Smooth muscle cell (in vitro differentiated cells): ENCODE measurements at regions not wholly inside any gene's neighbourhood (a gene's known extent, or its start where the extent isn't known, plus 50 kb on each side); places are given as distances from the start of the nearest gene placed in this dataset.
"Not testable (repeated sequence)": the region's sequence is repeated elsewhere in the genome, so short reads cannot be mapped to it uniquely, and the experiment has no call there.

Experiments used
- DNase-seq: peaks from one replicate; lab custom pipeline; 2025; ENCODE audit not compliant: unreplicated experiment; lab: John Stamatoyannopoulos, UW
- H2AFZ ChIP-seq: fragments of 200-600 bp; sonication (generic); 2 replicates; pipeline ENCODE4 v1.6.0; 2016; ENCODE audit warnings: antibody characterized with exemption, low read depth, mild to moderate bottlenecking
- H3F3A ChIP-seq: fragments of 200-600 bp; sonication (generic); 2 replicates; pipeline ENCODE4 v1.6.0; 2017; ENCODE audit warnings: antibody characterized with exemption, low read depth
- H3K27ac ChIP-seq: fragments of 200-600 bp; sonication (generic); 2 replicates; pipeline ENCODE4 v1.5.1; 2016; ENCODE audit warnings: low read depth, mild to moderate bottlenecking
- H3K27me3 ChIP-seq: fragments of 200-600 bp; sonication (generic); 2 replicates; pipeline ENCODE4 v1.6.1; 2016; ENCODE audit warnings: low read depth, mild to moderate bottlenecking
- H3K36me3 ChIP-seq: fragments of 200-600 bp; sonication (generic); 2 replicates; pipeline ENCODE4 v1.5.1; 2016; ENCODE audit warnings: low read depth
- H3K4me1 ChIP-seq: fragments of 200-600 bp; sonication (generic); 2 replicates; pipeline ENCODE4 v1.5.1; 2016; ENCODE audit warnings: low read depth
- H3K4me2 ChIP-seq: fragments of 200-600 bp; sonication (generic); 2 replicates; pipeline ENCODE4 v1.6.0; 2016; ENCODE audit warnings: mild to moderate bottlenecking
- H3K4me3 ChIP-seq: fragments of 200-600 bp; sonication (generic); 2 replicates; pipeline ENCODE4 v1.5.1; 2016; ENCODE audit warnings: mild to moderate bottlenecking
- H3K79me2 ChIP-seq: fragments of 200-600 bp; sonication (generic); 2 replicates; pipeline ENCODE4 v1.6.0; 2016; ENCODE audit warnings: low read depth, mild to moderate bottlenecking
- H3K9ac ChIP-seq: fragments of 200-600 bp; sonication (generic); 2 replicates; pipeline ENCODE4 v1.6.0; 2016; ENCODE audit warnings: low read depth
- H3K9me3 ChIP-seq: fragments of 200-600 bp; sonication (generic); replicated peaks from 2 replicates; pipeline ENCODE4 v1.5.1; 2016; ENCODE audit warnings: low read depth
- H4K20me1 ChIP-seq: fragments of 200-600 bp; sonication (generic); 2 replicates; pipeline ENCODE4 v1.6.0; 2016; ENCODE audit warnings: low read depth
- WGBS: methylation state at CpG from one replicate; pipeline ENCODE4 v1.1.7; 2016; ENCODE audit warnings: low lambda C conversion rate; 5-methylcytosine and 5-hydroxymethylcytosine counted together
- TF ChIP-seq, protein P1 (sequence below): fragments of 200-600 bp; sonication (generic); IDR thresholded peaks from 2 replicates; pipeline ENCODE4 v1.5.1; 2017; ENCODE audit warnings: borderline replicate concordance, mild to moderate bottlenecking, antibody characterized with exemption; ENCODE audit not compliant: insufficient read depth, poor library complexity, severe bottlenecking

DNA sequence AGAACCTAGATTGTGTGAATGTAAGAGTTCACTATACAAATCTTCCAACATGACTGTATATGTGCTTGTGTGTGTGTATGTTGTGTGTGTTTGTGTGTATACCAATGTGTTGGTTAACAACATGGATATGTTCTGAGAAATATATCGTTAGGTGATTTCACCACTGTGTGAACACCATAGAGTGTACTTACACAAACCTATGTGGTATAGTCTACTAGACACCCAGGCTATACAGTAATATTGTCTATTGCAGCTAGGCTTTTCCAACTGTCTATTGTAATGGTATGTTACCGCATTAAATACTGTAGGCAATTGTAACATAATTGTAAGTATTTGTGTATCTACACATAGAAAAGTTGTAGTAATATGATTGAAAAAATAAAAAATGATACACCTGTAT is 959.2 kb upstream of the SEMA6A start:
- no peak for DNase-seq
- Histone ChIP-seq H3K4me3 (no peak overlapping the region), H3K4me1 (no peaks in the 10 kb centered on the region), H3K27ac (no peak overlapping the region), H3K9ac (no peak overlapping the region), H3K9me3 (no peaks in the 10 kb centered on the region), H3K4me2 (no peak overlapping the region), H2AFZ (no peak overlapping the region), H3K27me3 (no peaks in the 10 kb centered on the region), H3F3A (no peaks in the 10 kb centered on the region), H3K79me2 (no peaks in the 10 kb centered on the region), H3K36me3 (no peaks in the 10 kb centered on the region), H4K20me1 (no peaks in the 10 kb centered on the region)
- 95% methylated on average over 2 of the region's 2 CpGs for WGBS
- TF ChIP-seq, protein P1, sequence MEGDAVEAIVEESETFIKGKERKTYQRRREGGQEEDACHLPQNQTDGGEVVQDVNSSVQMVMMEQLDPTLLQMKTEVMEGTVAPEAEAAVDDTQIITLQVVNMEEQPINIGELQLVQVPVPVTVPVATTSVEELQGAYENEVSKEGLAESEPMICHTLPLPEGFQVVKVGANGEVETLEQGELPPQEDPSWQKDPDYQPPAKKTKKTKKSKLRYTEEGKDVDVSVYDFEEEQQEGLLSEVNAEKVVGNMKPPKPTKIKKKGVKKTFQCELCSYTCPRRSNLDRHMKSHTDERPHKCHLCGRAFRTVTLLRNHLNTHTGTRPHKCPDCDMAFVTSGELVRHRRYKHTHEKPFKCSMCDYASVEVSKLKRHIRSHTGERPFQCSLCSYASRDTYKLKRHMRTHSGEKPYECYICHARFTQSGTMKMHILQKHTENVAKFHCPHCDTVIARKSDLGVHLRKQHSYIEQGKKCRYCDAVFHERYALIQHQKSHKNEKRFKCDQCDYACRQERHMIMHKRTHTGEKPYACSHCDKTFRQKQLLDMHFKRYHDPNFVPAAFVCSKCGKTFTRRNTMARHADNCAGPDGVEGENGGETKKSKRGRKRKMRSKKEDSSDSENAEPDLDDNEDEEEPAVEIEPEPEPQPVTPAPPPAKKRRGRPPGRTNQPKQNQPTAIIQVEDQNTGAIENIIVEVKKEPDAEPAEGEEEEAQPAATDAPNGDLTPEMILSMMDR = no peak

DNA sequence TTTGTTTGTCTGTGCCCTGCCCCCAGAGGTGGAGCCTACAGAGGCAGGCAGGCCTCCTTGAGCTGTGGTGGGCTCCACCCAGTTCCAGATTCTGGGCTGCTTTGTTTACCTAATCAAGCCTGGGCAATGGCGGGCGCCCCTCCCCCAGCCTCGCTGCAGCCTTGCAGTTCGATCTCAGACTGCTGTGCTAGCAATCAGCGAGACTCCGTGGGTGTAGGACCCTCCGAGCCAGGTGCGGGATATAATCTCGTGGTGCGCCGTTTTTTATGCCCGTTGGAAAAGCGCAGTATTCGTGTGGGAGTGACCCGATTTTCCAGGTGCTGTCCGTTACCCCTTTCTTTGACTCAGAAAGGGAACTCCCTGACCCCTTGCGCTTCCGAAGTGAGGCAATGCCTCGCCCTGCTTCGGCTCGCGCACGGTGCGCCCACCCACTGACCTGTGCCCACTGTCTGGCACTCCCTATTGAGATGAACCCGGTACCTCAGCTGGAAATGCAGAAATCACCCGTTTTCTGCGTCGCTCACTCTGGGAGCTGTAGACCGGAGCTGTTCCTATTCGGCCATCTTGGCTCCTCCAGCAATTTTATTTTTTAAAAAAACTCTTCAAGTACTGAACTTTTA is 958.5 kb upstream of the SEMA6A start:
- not testable (repeated sequence) for H3K9me3 ChIP-seq, H3K27me3 ChIP-seq, H3K79me2 ChIP-seq, H3K4me2 ChIP-seq, DNase-seq, H4K20me1 ChIP-seq, H3F3A ChIP-seq, H3K27ac ChIP-seq, H3K36me3 ChIP-seq, H3K4me1 ChIP-seq, H2AFZ ChIP-seq, H3K9ac ChIP-seq, H3K4me3 ChIP-seq
- 93% methylated on average over 30 of the region's 30 CpGs for WGBS

DNA sequence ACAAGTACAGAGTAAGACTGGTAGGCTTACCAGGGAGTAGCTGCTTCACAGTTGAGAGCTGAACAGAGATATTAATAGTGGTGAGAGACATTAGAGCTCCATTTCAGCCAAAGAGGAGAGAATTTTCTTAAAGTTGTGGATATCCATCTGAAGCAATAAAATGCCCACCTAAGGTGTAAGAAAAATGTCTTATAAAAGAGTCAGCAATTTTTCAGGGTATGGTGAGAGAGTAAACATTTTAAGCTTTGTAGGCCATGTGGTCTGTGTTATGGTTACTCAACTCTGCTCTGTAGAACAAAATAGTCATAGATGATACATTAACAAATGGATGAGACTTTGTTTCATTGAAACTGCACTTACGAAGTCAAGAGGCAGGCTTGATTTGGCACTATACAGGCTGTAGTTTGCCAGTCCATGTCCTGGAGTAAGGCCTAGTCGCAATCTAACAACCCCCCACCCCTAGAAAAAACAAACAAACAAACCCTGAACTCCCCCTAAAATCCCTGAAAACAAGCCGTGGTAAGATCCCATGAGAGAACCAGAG is 945.4 kb upstream of the SEMA6A start:
- Histone ChIP-seq H3K27me3 (no peaks in the 10 kb centered on the region), H3K36me3 (no peaks in the 10 kb centered on the region), H3K79me2 (no peaks in the 10 kb centered on the region), H2AFZ (no peak overlapping the region), H3K4me1 (no peaks in the 10 kb centered on the region), H4K20me1 (no peaks in the 10 kb centered on the region), H3K9me3 (no peaks in the 10 kb centered on the region), H3F3A (no peaks in the 10 kb centered on the region), H3K27ac (no peak overlapping the region), H3K9ac (no peak overlapping the region), H3K4me2 (no peak overlapping the region), H3K4me3 (no peak overlapping the region)
- WGBS = 94% methylated on average over 3 of the region's 3 CpGs
- no peak for DNase-seq
- TF ChIP-seq, protein P1 = no peak

DNA sequence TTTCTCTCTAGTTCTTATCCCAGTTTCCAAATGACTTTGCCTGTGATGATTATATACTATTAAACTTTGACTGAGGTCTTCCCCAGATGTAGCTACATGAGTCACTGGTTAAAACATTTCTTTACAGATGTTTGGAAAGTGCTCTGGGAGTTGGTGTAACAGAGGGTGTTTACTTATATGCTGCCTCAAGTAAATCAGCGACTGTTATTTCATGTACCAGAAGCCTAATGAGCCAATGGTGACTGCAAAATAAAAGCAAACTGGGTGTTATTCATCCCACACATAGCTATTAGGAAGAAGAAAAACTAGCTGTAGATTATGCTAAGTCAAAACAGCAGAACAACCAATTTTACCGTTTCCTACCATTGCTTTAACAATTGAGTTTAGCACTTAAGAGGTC is 929.7 kb upstream of the SEMA6A start:
- no peaks in the 10 kb centered on the region for H3K36me3 ChIP-seq
- DNase-seq = no peak
- 50% methylated on average over 2 of the region's 2 CpGs for WGBS

More for the DNA sequence above, 929.7 kb upstream of the SEMA6A start:
- H3K79me2 ChIP-seq = no peaks in the 10 kb centered on the region
- no peaks in the 10 kb centered on the region for H3K4me1 ChIP-seq
- no peak overlapping the region for H3K27ac ChIP-seq
- H2AFZ ChIP-seq = no peak overlapping the region
- TF ChIP-seq, protein P1 = no peak
- no peaks in the 10 kb centered on the region for H3F3A ChIP-seq
- no peaks in the 10 kb centered on the region for H3K27me3 ChIP-seq
- H3K9me3 ChIP-seq = no peaks in the 10 kb centered on the region
- no peak overlapping the region for H3K4me3 ChIP-seq
- H3K4me2 ChIP-seq = no peak overlapping the region
- H3K9ac ChIP-seq = no peak overlapping the region
- H4K20me1 ChIP-seq = no peaks in the 10 kb centered on the region
